Thyroid gland (tissue), 4 donors: ENCODE measurements at regions not wholly inside any gene's neighbourhood (a gene's known extent, or its start where the extent isn't known, plus 50 kb on each side); places are given as distances from the start of the nearest gene placed in this dataset.

Experiments
- DNase-seq, 2 donors: peaks; one replicate each; pipeline ENCODE4 v3.0.0-alpha.2; 2019
- H3K27ac ChIP-seq, 3 donors: fragments of 200-600 bp; sonication (generic); 1 replicate in 2 of 3; 2 replicates in 1 of 3; pipeline ENCODE4 v1.5.1; 2016 to 2019; ENCODE audit warnings: mild to moderate bottlenecking in 1 of 3, moderate library complexity in 1 of 3
- H3K27me3 ChIP-seq: fragments of 200-600 bp; sonication (generic); one replicate; pipeline ENCODE4 v1.5.1; 2019
- H3K36me3 ChIP-seq, 2 donors: fragments of 200-600 bp; sonication (generic); one replicate each; pipeline ENCODE4 v1.5.1; 2016 to 2019
- H3K4me1 ChIP-seq, 2 donors: fragments of 200-600 bp; sonication (generic); one replicate each; pipeline ENCODE4 v1.5.1; 2017 to 2019
- H3K4me3 ChIP-seq, 3 donors: fragments of 200-600 bp; sonication (generic); replicated peaks in 1 of 3; 1 replicate in 2 of 3; 2 replicates in 1 of 3; pipeline ENCODE4 v1.5.1; 2016; ENCODE audit warnings: mild to moderate bottlenecking in 1 of 3
- H3K9me3 ChIP-seq: fragments of 200-600 bp; sonication (generic); one replicate; pipeline ENCODE4 v1.5.1; 2017
- POLR2A ChIP-seq, 2 donors: fragments of 450-650 bp; IDR thresholded peaks; one replicate each; pipeline ENCODE4 v1.6.1; 2017; ENCODE audit warnings: antibody characterized with exemption in 2 of 2, mild to moderate bottlenecking in 2 of 2, moderate library complexity in 1 of 2
- WGBS, 2 donors: methylation state at CpG; one replicate each; pipeline ENCODE4 v1.1.5; 2017; 5-methylcytosine and 5-hydroxymethylcytosine counted together
- intact Hi-C: fragments of 100-400 bp; cut with DNase I; formaldehyde crosslinking; loops from one replicate; pipeline ENCODE4 v1.15.1; 2023
- TF ChIP-seq, protein P1 (sequence below), 6 experiments: fragments of 200-600 bp in 3 of 6; fragments of 450-650 bp in 3 of 6; sonication (generic) in 3 of 6; IDR thresholded peaks; one replicate each; pipeline ENCODE4 v1.5.1; 2016 to 2019; ENCODE audit warnings: antibody characterized with exemption in 6 of 6, mild to moderate bottlenecking in 2 of 6, inconsistent platforms in 1 of 6, moderate library complexity in 1 of 6

DNA sequence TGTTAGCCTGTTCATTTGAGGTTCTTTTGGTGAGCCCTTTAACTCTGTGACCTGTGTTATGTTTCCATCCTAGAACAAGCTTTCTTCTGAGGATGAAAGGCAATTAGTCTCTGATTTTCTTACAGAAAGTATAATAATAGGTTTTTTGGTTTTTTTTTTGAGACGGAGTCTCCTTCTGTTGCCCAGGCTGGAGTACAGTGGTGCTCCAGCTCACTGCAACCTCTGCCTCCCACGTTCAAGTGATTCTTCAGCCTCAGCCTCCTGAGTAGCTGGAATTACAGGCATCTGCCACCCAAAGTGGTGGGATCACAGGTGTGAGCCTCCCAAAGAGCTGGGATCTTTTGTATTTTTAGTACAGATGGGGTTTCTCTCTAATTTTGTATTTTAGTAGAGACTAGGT, 52.7 kb upstream of the SYNE2 start:
- no peak for TF ChIP-seq POLR2A (IDR thresholded peaks at IDR 0.05)
- TF ChIP-seq, protein P1, sequence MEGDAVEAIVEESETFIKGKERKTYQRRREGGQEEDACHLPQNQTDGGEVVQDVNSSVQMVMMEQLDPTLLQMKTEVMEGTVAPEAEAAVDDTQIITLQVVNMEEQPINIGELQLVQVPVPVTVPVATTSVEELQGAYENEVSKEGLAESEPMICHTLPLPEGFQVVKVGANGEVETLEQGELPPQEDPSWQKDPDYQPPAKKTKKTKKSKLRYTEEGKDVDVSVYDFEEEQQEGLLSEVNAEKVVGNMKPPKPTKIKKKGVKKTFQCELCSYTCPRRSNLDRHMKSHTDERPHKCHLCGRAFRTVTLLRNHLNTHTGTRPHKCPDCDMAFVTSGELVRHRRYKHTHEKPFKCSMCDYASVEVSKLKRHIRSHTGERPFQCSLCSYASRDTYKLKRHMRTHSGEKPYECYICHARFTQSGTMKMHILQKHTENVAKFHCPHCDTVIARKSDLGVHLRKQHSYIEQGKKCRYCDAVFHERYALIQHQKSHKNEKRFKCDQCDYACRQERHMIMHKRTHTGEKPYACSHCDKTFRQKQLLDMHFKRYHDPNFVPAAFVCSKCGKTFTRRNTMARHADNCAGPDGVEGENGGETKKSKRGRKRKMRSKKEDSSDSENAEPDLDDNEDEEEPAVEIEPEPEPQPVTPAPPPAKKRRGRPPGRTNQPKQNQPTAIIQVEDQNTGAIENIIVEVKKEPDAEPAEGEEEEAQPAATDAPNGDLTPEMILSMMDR (IDR thresholded peaks at IDR 0.05): no peak
- no peaks in the 10 kb centered on the region for H3K36me3 ChIP-seq
- no peaks in the 10 kb centered on the region for H3K27me3 ChIP-seq
- DNase-seq: no peak
- H3K9me3 ChIP-seq: no peaks in the 10 kb centered on the region
- H3K4me3 ChIP-seq: no peak overlapping the region
- peaks cover 0 to 6% of the 10 kb centered on the region in 2 donors for H3K4me1 ChIP-seq
- WGBS, 2 donors: 59 to 60% methylated on average over 2 of the region's 2 CpGs
- H3K27ac ChIP-seq: no peak overlapping the region
- intact Hi-C loops: loop anchor here (10.0 kb wide), 1 partner anchor 195 kb away; no protein-coding TSS in a partner anchor

DNA sequence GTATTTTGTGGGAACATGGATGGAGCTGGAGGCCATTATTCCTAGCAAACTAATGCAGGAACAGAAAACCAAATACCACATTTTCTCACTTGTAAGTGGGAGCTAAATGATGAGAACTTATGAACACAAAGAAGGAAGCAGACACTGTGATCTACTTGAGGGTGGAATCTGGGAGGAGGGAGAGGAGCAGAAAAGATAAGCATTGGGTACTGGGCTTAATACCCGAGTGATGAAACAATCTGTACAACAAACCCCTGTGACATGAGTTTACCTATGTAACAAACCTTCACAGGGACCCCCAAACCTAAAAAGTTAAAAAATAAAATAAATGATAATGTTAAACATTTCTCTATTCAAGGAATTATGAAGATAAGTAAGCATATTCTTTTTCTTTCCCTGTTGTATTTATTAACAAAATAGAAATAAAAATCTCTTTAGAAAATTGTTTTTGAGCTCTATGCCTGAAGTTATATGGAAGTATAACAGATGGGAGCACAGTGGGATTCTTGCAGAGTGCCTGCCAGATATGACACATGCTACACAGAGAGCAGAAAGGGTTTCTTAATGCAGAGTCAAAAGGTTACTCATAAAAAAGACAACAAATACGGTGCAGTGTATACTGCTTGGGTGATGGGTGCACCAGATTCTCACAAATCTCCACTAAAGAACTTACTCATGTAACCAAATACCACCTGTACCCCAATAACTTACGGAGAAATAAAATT, 52.0 kb upstream of the SYNE2 start:
- 85 to 88% methylated on average over 3 of the region's 3 CpGs for WGBS, 2 donors
- H3K27ac ChIP-seq: no peak overlapping the region
- H3K36me3 ChIP-seq: no peaks in the 10 kb centered on the region
- H3K27me3 ChIP-seq: no peaks in the 10 kb centered on the region
- peaks cover 0 to 6% of the 10 kb centered on the region in 2 donors for H3K4me1 ChIP-seq
- intact Hi-C loops: loop anchor here (10.0 kb wide), 1 partner anchor 194 kb away; no protein-coding TSS in a partner anchor
- no peak for TF ChIP-seq POLR2A (IDR thresholded peaks at IDR 0.05)
- TF ChIP-seq, protein P1 (IDR thresholded peaks at IDR 0.05): no peak
- no peak overlapping the region for H3K4me3 ChIP-seq
- no peaks in the 10 kb centered on the region for H3K9me3 ChIP-seq
- DNase-seq: no peak
